ENCODE measurements at regions not wholly inside any gene's neighbourhood (a gene's known extent, or its start where the extent isn't known, plus 50 kb on each side); places are given as distances from the start of the nearest gene placed in this dataset.

- H3K9me3 Mint-ChIP-seq = peaks cover 33% of the 10 kb centered on the region
- no peak for TF ChIP-seq CTCF (conservative IDR thresholded peaks at IDR 0.05)
- H3K4me1 Mint-ChIP-seq = no peaks in the 10 kb centered on the region
- H3K36me3 Mint-ChIP-seq (ENCODE audit: low read depth) = peaks cover 28% of the 10 kb centered on the region
- H3K27ac Mint-ChIP-seq (ENCODE audit: unreplicated experiment) = no peak overlapping the region
- no peaks in the 10 kb centered on the region for H3K27me3 Mint-ChIP-seq (ENCODE audit: low read depth)
- no peak for DNase-seq (ENCODE audit: low read depth, low spot score)
- no peak overlapping the region for H3K4me3 Mint-ChIP-seq
Observed at GRCh38 chr3:28751864-28752263, 403.2 kb upstream of the AZI2 start.

GRCh38 chr3:28752290-28752689, 403.7 kb upstream of the AZI2 start:
- no peak for DNase-seq (ENCODE audit: low read depth, low spot score)
- TF ChIP-seq CTCF (conservative IDR thresholded peaks at IDR 0.05) = no peak
- Mint-ChIP-seq H3K4me1 (no peaks in the 10 kb centered on the region), H3K9me3 (peaks cover 33% of the 10 kb centered on the region), H3K36me3 (ENCODE audit: low read depth) (peaks cover 28% of the 10 kb centered on the region), H3K27me3 (ENCODE audit: low read depth) (no peaks in the 10 kb centered on the region), H3K4me3 (no peak overlapping the region), H3K27ac (ENCODE audit: unreplicated experiment) (no peak overlapping the region)

DNA sequence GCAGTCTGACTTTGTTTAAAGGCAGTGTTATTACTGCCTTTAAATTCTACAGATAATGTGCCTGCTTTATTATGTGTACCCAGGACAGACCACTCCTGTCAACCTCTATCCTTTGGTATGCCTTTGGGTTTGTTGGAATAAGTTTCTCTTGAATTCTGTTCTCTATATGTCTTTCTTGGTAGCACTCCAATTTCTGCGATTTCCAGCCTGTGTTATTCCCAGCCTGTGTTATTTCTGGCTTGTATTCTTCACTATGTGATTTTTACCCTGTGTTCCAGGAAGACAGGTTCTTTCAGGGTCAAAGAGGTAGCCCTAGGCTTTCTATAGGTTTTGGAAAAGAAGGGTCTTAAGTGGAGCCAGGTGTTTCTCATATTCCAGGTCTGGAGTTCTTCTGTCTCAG, 407.4 kb upstream of the AZI2 start:
- no peak overlapping the region for H3K27ac Mint-ChIP-seq (ENCODE audit: unreplicated experiment)
- TF ChIP-seq CTCF (conservative IDR thresholded peaks at IDR 0.05) = no peak
- DNase-seq (ENCODE audit: low read depth, low spot score) = no peak
- no peaks in the 10 kb centered on the region for H3K4me1 Mint-ChIP-seq
- H3K36me3 Mint-ChIP-seq (ENCODE audit: low read depth) = peaks cover 14% of the 10 kb centered on the region
- H3K9me3 Mint-ChIP-seq = peaks cover 22% of the 10 kb centered on the region
- H3K4me3 Mint-ChIP-seq = no peak overlapping the region
- H3K27me3 Mint-ChIP-seq (ENCODE audit: low read depth) = no peaks in the 10 kb centered on the region

- no peak for DNase-seq (ENCODE audit: low read depth, low spot score)
- Mint-ChIP-seq H3K9me3 (peaks cover 8% of the 10 kb centered on the region), H3K4me3 (no peak overlapping the region), H3K36me3 (ENCODE audit: low read depth) (peaks cover 2% of the 10 kb centered on the region), H3K4me1 (no peaks in the 10 kb centered on the region), H3K27me3 (ENCODE audit: low read depth) (no peaks in the 10 kb centered on the region), H3K27ac (ENCODE audit: unreplicated experiment) (no peak overlapping the region)
- TF ChIP-seq CTCF (conservative IDR thresholded peaks at IDR 0.05) = no peak
Observed at GRCh38 chr3:28758115-28758514, 409.5 kb upstream of the AZI2 start.

- no peak for TF ChIP-seq CTCF (conservative IDR thresholded peaks at IDR 0.05)
- no peaks in the 10 kb centered on the region for H3K36me3 Mint-ChIP-seq (ENCODE audit: low read depth)
- H3K4me3 Mint-ChIP-seq = no peak overlapping the region
- peaks cover 6% of the 10 kb centered on the region for H3K9me3 Mint-ChIP-seq
- no peaks in the 10 kb centered on the region for H3K4me1 Mint-ChIP-seq
- DNase-seq (ENCODE audit: low read depth, low spot score) = no peak
- peaks cover 3% of the 10 kb centered on the region for H3K27me3 Mint-ChIP-seq (ENCODE audit: low read depth)
- no peak overlapping the region for H3K27ac Mint-ChIP-seq (ENCODE audit: unreplicated experiment)
Observed at GRCh38 chr3:28761375-28761774, 412.8 kb upstream of the AZI2 start.

- H3K27ac Mint-ChIP-seq (ENCODE audit: unreplicated experiment) = no peak overlapping the region
- H3K4me3 Mint-ChIP-seq = no peak overlapping the region
Observed at GRCh38 chr3:28765194-28765593, 416.6 kb upstream of the AZI2 start.

More at GRCh38 chr3:28765194-28765593, 416.6 kb upstream of the AZI2 start:
- Mint-ChIP-seq H3K9me3 (peaks cover 6% of the 10 kb centered on the region), H3K36me3 (ENCODE audit: low read depth) (peaks cover 3% of the 10 kb centered on the region), H3K27me3 (ENCODE audit: low read depth) (peaks cover 13% of the 10 kb centered on the region), H3K4me1 (peaks cover 19% of the 10 kb centered on the region)
- DNase-seq (ENCODE audit: low read depth, low spot score) = no peak
- no peak for TF ChIP-seq CTCF (conservative IDR thresholded peaks at IDR 0.05)
